ENCODE measurements at regions not wholly inside any gene's neighbourhood (a gene's known extent, or its start where the extent isn't known, plus 50 kb on each side); places are given as distances from the start of the nearest gene placed in this dataset.
A peak's percentile ranks its signal among the peaks of the same experiment; 100 is the strongest.
"Not testable (repeated sequence)": the region's sequence is repeated elsewhere in the genome, so short reads cannot be mapped to it uniquely, and the experiment has no call there.

DNA sequence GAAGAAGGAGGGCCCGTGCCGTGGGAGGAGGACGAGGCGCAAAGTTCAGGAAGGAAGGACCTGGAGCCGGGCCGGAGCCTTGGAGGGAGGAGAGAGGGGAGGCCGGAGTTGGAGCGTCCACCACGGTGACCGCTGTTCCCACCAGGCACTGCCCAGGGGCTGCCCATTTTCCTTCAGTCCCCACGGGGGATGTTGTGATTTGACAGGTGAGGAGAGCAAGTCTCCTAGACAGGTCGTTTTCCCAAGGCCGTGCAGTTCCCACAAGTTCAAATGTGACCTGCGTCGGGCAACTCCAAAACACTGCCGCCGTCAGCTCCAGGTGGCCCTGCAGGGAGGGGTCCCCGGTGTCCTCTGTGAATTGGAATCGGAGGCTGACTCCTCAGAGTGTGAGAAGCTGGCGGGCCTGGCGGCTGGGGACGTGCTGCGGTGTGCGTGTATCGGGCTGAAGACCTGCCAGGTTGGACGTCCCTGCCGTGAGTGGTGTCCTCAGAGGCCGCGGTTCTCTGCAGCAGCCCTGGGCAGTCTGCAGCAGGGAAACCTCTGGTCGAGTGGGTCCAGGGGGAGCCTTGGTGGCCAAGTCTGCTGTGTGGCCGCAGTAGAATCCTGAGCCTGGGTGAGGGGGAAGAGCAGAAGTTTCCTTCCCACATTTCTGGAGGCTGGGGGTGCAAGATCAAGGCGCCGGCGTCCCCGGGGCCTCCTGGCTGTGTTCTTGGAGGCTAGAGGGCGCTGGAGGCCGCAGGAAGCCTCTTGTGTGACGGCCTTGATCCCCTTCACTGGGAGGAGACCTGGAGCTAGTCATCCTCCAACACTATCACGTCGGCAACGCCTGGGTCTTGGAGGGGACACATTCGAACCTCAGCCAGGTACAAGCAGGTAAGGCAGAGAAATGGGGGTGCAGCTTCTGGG, 115.1 kb upstream of the FRMD1 start:
- FAIRE-seq (no peak), DNase-seq (ENCODE audit: low spot score) (peak; percentile 7)

DNA sequence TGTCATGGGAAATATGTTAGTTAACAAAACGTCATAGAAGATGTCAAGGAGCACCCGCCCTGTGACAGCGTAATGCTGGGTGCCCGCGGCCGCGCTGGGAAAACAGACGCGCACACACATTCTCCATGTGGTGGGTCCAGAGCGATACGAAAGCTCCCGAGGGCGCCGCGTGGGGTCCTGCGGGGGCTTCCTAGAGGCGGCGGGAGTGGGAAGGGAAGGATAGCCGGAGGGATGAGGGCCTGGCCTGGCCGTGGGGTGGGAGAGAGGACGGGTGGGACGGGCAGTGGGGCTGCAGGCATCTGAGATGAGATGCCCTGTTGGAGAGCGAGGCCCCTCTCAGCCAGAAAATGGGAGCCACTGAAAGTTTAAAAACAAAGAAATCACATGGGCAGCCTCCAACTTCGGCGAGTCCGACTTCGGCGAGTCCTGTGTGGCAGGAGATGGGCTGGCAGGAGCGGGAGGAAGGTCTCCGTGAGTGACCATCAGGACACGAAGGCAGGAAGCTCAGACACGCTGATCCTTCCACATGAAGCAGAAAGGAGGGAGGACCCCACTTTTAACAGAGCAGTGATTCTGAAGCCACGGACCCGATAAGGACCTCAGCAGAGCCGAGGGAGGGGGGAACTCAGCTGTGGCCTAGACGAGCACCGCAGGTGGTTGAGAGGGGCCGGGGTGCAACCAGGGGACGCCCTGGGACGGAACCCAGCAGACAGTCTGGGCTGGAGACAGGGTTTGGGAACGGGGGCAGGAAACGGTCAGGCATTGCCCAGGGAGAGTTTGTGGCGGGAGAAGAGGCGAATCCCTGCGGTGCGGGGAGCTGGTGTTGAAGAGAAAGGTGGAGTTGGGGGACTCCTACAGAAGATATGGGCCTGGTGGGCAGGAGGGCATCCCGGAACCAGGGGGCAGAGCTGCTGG, 114.1 kb upstream of the FRMD1 start:
- DNase-seq (ENCODE audit: low spot score) (no peak), FAIRE-seq (no peak)

DNA sequence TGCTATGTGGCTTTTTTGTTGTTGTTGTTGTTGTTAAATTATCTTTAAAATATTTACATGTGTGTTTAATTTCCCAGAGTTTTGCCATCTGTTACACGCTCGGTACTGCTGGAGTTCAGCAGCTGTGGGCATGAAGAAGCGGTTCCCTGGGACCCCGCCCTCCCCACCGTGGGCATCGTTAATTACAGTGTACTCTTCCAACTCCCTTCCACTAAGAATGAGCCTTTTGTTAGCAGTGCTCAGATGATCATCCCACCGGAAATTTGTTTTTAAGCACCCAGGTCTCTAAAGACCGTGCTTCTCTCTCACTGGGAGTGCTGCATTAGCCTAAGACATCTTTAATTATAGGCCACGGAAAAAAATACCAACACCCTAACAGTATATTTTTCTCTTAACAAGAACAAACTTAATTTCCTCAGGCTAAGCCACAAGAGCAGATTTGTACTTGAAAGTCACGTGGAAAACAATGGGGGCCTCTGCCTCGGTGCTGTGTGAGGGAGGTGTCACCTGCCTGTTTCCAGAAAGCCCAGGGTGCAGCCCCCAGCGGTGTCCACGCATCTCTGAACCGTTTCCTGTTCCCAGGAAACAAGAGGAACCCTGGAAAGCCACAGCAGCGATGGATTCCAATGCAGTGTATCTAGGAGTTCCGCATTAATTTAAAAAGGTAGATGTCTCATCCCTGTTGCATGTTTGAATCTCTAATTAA, 113.3 kb upstream of the FRMD1 start:
- FAIRE-seq, result no peak
- no peak for DNase-seq (ENCODE audit: low spot score)

DNA sequence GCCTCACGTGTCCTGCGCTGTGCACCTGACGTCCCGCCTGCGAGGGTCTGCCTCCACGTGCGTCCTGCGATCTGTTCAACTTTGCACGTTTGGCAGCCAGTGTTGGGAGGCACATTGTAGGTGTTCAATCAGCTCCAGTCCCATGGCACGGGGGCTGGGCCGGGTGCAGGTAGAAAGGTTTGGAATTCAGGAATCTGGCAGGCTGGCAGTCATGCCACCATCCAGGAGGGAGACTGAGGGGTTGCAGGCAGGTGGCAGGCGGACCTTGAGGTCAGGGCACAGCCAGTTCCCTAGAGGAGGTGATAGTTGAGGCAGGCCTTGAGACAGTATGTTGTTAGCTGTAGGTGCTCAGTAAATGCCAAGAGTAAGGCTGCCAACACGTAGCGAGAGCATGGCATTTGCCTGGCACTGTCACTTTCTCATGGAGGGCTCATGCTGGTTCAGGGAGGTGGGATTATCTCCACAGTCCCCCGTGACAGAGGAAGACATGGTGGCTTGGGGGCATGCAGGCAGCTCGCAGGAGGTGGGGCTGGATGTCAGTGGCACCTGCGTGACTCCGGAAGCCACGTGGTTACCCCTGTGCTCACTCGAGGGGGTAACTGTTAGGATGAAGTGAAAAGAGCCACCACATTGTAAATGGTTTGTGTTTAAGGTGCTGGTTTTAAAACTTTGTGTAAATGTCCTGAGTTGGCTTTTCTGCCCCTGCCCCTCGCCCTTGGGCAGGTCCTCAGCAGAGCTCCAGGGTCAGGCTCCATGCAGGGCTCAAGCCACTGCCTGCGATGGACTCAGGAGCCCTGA, 111.8 kb upstream of the FRMD1 start:
- FAIRE-seq (no peak), DNase-seq (ENCODE audit: low spot score) (no peak)

DNA sequence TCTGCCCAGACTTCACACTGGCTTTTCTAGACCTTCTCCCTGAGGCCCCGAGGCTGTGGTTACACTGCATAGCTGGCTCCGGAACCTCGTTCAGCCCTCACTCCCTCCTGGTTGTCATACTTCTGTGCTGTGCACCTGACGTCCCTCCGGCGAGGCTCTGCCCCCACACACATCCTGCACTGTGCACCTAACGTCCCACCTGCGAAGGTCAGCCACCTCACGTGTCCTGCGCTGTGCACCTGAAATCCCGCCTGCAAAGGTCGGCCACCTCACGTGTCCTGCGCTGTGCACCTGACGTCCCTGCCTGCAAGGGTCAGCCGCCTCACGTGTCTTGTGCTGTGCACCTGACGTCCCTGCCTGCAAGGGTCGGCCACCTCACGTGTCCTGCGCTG, 111.0 kb upstream of the FRMD1 start:
- DNase-seq (ENCODE audit: low spot score) (no peak), FAIRE-seq (no peak)

DNA sequence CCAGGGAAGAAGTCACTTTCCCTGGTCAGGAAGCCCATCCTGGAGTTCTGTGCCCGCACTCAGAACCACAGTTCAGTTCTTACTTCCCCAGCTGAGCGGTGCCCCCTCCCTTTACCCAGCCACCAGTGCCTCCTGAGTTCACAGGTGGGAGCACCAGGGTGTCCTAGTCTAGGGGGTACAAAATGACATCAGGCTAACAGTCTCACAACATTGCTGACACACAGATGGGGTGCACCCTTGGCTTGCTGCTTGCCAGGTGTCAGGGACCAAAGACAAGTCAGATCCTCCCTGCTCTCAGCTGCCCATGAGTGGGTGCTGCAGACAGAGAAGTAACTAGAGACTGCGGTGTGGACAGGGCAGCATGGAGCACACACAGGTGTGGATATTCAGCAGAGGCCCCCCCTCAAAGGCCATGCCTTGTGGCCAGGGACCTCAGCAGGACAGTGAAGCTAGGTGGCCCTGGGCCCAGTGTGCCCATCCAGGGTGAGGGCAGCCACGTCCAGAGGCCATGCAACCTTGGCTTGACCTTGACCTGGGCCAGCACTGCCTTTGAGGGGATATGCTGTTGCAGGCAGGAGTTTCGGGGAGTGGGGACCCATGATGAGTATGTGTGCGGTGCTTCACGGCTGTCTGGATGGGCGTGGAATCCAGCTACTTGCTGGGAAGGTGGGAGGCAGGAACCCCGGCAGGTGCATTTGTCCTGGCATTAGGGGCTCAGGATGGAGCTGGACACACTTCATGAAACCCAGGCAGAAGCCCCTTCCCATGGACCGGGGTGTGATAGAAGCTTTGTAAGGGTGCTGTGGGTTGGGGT, 110.4 kb upstream of the FRMD1 start:
- FAIRE-seq (no peak), DNase-seq (ENCODE audit: low spot score) (no peak)

DNA sequence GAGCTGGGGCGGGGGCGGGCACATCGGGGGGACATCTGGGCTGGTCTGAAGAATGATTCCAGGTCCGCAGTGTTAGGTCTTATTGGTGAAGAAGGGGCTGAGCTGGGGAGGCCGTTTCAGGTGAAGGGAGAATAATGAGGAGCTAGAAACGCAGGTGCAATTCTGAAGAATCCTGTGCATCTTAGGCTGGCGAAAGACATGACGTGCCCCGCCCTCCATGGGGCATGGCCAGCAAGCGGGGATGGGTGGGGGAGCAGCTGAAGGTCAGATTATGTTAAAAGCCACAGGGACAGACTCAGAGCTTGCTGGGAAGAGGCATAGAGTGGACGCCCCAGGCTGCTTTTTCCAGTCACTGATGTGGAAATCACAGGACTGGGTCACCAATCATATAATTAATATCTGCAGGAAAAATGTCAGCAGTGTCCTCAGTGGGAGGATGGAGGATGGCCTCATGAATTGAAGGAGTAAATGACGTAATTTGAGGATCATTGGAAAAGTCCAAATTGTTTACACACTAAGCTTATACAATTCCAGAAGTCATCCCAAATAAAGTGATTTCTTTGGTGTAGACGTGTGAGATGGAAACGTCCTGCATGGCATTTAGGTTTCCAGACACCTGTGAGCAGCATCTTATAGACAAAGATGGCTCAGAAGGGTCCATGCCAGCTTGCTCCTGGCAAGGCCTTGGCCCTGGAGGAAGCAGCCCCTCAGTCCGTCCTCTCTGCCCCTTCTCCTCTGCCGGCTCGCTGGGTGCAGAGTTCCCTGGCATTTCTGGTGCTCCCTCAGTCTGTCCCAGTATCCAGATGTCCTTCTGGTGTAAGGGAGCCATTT, 109.6 kb upstream of the FRMD1 start:
- no peak for FAIRE-seq

DNA sequence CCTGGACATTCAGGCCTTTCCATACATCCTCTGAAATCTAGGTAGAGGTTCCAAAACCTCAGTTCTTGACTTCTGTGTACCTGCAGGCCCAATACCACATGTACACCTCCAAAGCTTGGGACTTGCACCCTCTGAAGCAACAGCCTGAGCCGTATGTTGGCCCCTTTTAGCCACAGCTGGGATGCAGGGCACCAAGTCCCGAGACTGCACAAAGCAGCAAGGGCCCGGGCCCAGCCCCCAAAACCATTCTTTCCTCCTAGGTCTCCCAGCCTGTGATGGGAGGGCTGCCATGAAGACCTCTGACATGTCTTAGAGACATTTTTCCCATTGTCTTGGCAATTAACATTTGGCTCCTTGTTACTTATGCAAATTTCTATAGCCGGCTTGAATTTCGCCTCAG, 107.4 kb upstream of the FRMD1 start:
- FAIRE-seq (no peak), DNase-seq (ENCODE audit: low spot score) (no peak)

More for the DNA sequence above, 109.6 kb upstream of the FRMD1 start:
- DNase-seq (ENCODE audit: low spot score), result no peak

DNA sequence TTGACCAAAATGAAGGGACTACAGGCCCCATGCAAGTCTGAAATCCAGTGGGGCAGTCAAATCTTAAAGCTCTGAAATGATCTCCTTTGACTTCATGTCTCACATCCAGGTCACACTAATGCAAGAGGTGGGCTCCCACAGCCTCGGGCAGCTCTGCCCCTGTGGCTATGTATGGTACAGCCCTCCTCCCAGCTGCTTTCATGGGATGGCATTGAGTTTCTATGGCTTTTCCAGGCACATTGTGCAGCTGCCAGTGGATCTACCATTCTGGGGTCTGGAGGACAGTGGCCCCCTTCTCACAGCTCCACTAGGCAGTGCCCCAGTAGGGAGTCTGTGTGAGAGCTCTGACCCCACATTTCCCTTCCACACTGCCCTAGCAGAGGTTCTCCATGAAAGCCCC, 107.0 kb upstream of the FRMD1 start:
- not testable (repeated sequence) for FAIRE-seq; DNase-seq (ENCODE audit: low spot score)

DNA sequence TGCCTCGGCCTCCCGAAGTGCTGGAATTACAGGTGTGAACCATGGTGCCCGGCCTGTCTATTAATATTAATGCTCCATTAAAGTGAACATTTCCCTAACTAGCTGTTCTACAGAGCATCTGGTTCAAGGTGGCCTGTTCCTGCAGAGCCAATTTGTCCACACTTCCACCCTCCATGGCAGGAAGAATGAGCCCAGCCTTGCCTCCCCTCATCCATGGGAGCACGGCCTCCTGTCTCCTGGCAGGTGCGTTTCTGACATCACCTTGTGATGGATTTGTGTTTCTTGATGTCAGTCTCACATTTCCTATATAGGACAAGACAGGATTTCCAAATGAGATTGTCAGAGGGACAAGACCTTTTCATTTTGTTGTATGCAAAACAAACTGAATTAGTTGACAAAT, 105.7 kb upstream of the FRMD1 start:
- FAIRE-seq, result no peak
- no peak for DNase-seq (ENCODE audit: low spot score)

DNA sequence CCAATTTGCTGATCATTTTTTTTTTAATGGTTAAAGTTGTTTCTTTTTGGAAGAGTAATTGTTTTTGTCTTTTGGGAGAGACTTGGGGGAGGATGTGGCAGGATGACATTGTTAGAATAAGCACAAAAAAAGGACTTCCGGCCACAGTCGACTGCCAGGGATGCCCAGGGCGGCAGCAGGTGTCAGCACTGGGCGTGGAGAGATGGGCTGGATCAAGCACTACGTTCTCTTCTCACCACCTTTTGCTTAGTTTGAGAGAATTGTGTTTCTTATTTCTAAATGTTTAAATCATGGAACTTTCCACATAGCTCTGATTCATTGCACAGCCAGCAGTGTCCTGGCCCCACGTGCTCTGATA, 104.6 kb upstream of the FRMD1 start:
- DNase-seq (ENCODE audit: low spot score) (no peak), FAIRE-seq (no peak)

DNA sequence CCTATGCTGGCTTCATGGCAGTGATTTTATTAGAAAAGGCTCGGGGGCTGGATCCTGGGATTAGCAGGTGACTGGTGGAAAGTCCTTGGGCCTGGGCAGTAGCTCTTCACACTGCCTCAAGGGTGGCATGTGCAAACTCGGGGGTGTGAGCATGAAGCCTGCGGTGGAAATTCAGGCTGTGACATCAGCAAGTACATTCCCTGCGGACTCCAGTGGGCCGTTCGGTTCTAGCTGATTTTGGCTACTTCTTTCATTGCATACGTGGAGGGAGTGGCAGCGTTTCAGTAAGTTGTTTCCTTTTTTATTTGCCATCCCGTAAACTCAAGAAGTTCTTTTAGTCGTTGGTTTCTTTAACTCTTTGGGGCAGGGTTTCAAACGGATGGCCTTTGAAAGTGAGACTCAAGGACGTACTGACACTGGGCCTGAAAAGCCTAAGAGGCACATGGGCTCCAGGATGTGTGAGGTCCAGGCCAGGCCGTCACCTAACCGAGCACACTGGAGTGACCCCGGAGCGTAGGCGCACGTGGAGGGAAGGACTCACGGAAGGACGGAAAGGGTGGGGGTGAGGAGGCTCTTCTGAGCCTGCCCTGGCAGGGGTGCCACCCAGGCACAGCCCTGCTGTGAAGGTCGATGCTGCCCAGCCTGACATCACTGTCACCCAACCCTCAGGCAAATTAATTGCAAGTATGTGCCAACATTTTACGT, 104.0 kb upstream of the FRMD1 start:
- FAIRE-seq, result no peak

DNA sequence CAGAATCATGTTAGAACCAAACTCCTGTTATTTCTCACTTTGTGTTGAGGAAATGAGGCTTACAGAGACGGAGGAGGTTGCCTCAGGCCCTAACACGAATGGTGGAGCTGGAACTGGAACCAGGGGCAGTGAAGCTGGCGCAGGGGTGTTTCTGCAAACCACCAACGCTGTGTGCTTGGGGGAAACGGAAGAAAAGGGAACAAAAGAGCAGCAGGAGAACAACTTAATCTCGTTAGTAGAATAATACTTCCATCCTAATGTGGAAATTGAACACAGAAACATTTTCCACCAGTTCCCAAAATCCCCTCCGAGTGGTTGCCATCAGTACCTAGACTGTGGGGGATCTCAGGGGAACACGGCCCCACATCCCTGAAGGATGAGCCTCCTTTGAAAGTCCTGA, 103.4 kb upstream of the FRMD1 start:
- no peak for DNase-seq (ENCODE audit: low spot score)
- no peak for FAIRE-seq

More for the DNA sequence above, 104.0 kb upstream of the FRMD1 start:
- no peak for DNase-seq (ENCODE audit: low spot score)

DNA sequence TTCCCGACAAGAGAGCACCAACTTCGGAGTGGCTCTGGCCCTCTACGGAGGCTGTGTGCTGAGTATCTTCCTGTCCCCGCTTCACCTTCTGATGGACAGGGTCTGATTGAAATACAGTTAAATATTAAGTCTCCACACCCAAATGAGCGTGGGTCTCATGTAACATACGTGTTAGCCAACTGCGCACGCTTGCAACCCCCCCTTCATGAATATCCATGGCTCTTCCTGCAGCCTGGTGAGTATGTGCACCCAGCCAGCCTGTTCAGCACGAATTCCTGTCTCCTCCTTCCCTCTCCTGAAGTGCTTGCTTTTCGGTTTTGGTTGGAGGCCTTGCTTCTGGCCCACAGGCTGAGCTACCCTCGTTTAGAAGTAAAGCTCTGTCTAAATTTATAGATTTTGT, 102.9 kb upstream of the FRMD1 start:
- no peak for DNase-seq (ENCODE audit: low spot score)
- no peak for FAIRE-seq

DNA sequence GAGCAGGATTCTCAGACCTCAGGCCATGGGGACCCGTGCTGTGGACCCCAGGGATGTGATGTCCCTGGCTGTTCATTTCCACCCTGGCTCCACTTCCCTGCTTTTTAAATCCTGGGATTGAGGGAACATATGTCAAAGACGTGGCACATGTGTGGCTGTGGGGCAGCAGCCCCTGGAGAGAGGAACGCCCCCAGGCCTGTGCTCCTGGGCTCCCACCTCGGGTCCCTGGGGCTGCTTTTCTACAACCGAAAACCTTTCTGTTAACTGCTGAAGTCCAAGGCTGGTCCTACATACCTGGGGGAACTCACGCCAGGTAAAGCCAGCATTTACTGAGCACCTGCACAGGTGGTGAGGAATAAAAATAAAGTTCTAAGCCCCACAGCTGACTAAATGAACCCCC, 102.3 kb upstream of the FRMD1 start:
- DNase-seq (ENCODE audit: low spot score) (no peak), FAIRE-seq (no peak)

DNA sequence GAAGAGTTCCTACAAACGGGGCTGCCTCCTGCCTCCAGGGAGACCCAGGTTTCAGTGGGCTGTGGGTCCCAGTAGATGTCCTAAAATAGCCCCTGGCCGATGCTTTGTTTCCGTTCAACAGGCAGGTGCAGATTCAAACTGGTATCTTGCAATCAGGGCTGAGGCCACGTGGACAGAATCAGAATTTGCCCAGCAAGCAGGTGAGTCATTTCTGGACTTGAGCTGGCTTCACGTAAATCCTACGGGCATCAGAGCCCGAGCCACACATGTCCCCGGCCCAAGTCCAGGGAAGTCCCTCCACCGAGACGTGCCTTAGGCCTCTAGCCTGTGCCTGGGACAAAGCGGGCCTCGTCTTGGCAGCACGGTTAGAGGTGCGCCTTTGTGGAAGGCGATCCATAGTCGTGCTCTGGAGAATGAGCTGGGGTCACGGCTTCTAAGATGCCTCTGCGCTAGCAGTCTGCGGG, 101.6 kb upstream of the FRMD1 start:
- FAIRE-seq (no peak), DNase-seq (ENCODE audit: low spot score) (no peak)

DNA sequence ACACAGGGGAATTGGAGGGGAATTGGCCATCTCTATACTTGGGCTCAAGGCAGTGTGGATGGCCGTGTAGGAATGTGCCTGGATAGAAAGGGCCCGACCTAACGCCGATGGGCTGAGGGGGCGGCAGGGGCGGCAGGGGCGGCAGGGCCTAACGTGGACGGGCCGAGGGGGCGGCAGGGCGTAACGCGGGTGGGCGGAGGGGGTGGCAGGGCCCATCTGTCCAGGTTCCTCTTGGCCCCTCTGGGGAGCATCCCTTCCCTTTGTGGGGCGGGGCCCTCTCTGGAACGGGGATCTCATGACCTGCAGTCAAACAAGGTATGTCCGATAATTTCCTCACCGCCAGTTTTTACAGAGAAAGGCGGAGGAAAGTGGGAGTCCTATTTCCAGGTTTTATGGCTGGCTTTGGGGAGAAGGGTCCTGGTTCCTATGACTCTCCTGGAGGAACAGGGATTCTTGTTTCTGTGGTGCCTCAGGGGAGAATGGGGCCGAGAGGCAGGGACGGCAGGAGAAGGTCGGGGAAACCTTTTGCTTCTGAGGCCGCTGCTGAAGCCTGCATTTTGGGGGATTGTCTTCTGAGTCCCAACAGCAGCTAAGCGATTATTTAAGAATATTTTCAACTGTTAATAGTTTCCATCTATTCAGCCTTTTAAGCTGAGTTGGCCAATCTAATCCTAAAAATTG, 100.8 kb upstream of the FRMD1 start:
- no peak for DNase-seq (ENCODE audit: low spot score)
- FAIRE-seq, result no peak

DNA sequence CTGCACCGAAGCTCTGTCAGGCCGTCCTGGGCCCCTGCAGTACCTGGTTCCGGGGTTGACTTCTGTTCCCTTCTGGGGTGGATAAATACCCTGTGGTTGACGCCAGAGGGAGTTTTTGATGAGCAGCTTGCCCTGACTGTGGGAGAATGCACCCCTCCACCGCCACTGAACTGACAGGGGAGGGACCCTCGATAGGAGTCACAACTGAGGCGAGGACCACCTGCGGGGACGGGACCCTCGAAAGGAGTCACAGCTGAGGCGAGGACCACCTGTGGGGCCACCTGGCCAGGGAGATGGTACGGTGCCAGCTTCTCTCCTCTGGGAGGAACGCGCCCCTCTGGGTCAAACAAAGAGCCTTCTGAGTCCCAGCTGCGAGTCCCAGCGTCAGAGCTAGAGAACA, 100.1 kb upstream of the FRMD1 start:
- FAIRE-seq (no peak), DNase-seq (ENCODE audit: low spot score) (no peak)

Data from RCC 7860 (cell line).